Activated T-cell treated with anti-CD3 and anti-CD28 coated beads, Interleukin-2, amount 50 U/mL, for 4 hours (primary cell): ENCODE measurements at regions not wholly inside any gene's neighbourhood (a gene's known extent, or its start where the extent isn't known, plus 50 kb on each side); places are given as distances from the start of the nearest gene placed in this dataset.

Experiments
- ATAC-seq, 2 donors: fragments of 200-7000 bp; cut with Tn5 transposase; one replicate each; pipeline ENCODE4 v1.10.0; 2021
- DNase-seq: peaks from one replicate; pipeline ENCODE4 v3.0.0-alpha.2; 2020
- H3K27me3 Mint-ChIP-seq: one replicate; pipeline ENCODE4 v1.8.0; 2021; ENCODE audit warnings: low read depth, mixed read lengths
- H3K36me3 Mint-ChIP-seq: one replicate; pipeline ENCODE4 v1.8.0; 2022; ENCODE audit warnings: mixed read lengths; ENCODE audit not compliant: insufficient read depth
- H3K4me1 Mint-ChIP-seq: one replicate; pipeline ENCODE4 v1.8.0; 2021; ENCODE audit warnings: low read depth, mixed read lengths
- H3K4me3 Mint-ChIP-seq: one replicate; pipeline ENCODE4 v1.8.0; 2021; ENCODE audit warnings: mild to moderate bottlenecking, moderate library complexity, mixed read lengths
- H3K9me3 Mint-ChIP-seq: one replicate; pipeline ENCODE4 v1.8.0; 2021; ENCODE audit warnings: mixed read lengths

DNA sequence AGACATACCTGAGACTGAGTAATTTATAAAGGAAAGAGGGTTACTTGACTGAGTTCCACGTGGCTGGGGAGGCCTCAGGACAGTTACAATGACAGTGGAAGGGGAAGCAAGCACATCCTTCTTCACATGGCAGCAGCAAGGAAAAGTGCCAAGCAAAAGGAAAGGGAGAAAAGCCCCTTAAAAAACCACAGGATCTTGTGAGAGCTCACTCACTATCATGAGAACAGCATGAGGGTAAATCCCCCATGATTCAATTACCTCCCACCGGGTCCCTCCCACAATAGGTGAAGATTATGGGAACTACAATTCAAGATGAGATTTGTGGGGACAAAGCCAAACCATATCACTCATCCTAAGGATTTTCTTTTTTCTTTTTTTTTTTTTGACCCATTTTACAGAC lies 177.8 kb upstream of the EEA1 start:
- H3K27me3 Mint-ChIP-seq = no peaks in the 10 kb centered on the region
- H3K9me3 Mint-ChIP-seq = no peaks in the 10 kb centered on the region
- DNase-seq (no peak), ATAC-seq (peak; percentile 12 to 27)
- no peaks in the 10 kb centered on the region for H3K36me3 Mint-ChIP-seq
- H3K4me1 Mint-ChIP-seq = peaks cover 4% of the 10 kb centered on the region
- H3K4me3 Mint-ChIP-seq = no peak overlapping the region

DNA sequence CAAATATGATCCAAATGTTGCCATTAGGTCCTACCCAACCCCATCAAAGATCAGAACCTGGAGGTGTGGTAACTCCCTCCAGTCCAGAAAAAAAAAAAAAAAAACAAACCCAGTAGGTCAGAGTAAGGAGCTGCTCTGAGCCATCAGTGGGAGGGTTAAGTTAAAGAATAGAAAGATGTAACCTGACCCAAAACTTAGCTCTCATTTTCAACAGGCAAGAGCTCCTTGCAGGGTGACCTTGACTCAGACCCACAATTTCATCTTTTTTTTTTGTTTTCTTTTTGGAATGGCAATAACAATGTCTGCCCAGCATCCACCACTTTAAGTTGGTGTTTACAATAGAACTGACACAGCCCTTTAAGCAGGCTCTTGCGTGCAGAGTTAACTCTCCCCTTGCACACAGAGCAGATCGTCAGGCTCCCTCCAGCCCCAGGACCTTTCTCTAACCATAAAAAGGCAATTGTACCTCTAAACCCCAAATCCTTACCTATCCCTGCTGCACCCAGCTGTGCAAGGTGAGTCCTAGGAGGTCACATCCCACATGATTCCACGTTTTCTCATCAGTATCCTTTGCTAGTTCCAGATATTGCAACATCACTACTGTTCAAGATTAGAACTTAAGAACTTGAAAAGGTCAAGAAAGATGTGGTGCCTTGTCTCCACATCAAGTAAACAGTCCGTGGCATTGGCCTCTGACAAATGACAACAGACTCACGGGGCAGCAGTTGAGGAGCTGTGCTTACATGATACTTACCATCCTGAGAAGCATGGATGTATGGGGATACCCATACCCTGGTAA lies 178.6 kb upstream of the EEA1 start:
- Mint-ChIP-seq H3K4me1 (peaks cover 4% of the 10 kb centered on the region), H3K9me3 (no peaks in the 10 kb centered on the region), H3K27me3 (no peaks in the 10 kb centered on the region), H3K4me3 (no peak overlapping the region), H3K36me3 (no peaks in the 10 kb centered on the region)
- ATAC-seq = no peak
- no peak for DNase-seq

GRCh38 chr12:93108985-93109384 lies 179.9 kb upstream of the EEA1 start:
- H3K27me3 Mint-ChIP-seq = no peaks in the 10 kb centered on the region
- no peaks in the 10 kb centered on the region for H3K36me3 Mint-ChIP-seq
- no peak for DNase-seq
- no peaks in the 10 kb centered on the region for H3K9me3 Mint-ChIP-seq
- ATAC-seq = no peak
- no peak overlapping the region for H3K4me3 Mint-ChIP-seq
- H3K4me1 Mint-ChIP-seq = peaks cover 4% of the 10 kb centered on the region

GRCh38 chr12:93109551-93110203 lies 180.6 kb upstream of the EEA1 start:
- peaks cover 4% of the 10 kb centered on the region for H3K4me1 Mint-ChIP-seq
- H3K36me3 Mint-ChIP-seq = no peaks in the 10 kb centered on the region
- H3K4me3 Mint-ChIP-seq = no peak overlapping the region
- H3K9me3 Mint-ChIP-seq = no peaks in the 10 kb centered on the region
- ATAC-seq (peak; percentile 89 to 94), DNase-seq (no peak)
- no peaks in the 10 kb centered on the region for H3K27me3 Mint-ChIP-seq

DNA sequence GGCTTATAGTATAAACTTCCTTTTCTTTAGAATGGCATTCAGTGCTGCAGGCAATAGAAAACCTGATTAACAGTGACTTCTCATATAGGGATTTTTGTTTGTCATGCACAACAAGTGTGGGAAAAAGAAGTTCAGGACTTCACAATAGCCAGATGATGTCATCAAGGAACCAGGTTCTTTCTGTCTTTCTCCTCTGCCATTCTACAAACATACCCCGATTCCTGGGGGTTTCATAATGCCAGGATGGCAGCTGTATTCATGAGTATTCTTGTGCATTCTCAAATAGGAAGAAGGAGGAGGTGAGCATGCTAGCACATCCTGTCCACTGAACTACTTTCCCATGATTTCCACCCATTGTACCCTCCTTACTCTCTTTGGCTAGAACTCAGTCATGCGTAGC lies 182.7 kb upstream of the EEA1 start:
- no peak overlapping the region for H3K4me3 Mint-ChIP-seq
- no peaks in the 10 kb centered on the region for H3K27me3 Mint-ChIP-seq
- peaks cover 4% of the 10 kb centered on the region for H3K4me1 Mint-ChIP-seq
- ATAC-seq = no peak
- H3K9me3 Mint-ChIP-seq = no peaks in the 10 kb centered on the region
- no peaks in the 10 kb centered on the region for H3K36me3 Mint-ChIP-seq
- no peak for DNase-seq

- H3K36me3 Mint-ChIP-seq = no peaks in the 10 kb centered on the region
- H3K4me3 Mint-ChIP-seq = no peak overlapping the region
- DNase-seq = no peak
- H3K9me3 Mint-ChIP-seq = no peaks in the 10 kb centered on the region
- no peak for ATAC-seq
- H3K4me1 Mint-ChIP-seq = peaks cover 2% of the 10 kb centered on the region
- no peaks in the 10 kb centered on the region for H3K27me3 Mint-ChIP-seq
These were observed 184.4 kb upstream of the EEA1 start for GRCh38 chr12:93113317-93114006.

DNA sequence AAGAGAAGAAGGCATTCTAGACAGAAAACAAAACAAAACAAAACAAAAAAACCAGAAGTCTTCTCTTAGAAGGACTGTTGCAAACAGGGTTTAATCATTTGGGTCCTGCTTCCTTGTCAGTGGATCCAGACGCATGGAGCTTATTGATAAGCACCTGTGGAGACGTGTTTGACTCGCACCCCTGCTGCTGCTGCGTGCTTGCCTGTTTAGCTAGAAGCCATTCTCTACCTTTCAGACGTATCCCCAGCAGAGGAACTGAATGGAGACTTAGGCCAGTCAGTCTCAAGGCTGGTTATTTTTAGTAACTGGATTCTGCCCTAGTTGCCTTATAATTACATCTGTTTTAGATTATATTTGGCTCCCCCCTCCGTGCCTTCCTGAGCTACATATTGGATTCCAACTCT lies 186.1 kb upstream of the EEA1 start:
- Mint-ChIP-seq H3K4me3 (no peak overlapping the region), H3K4me1 (no peaks in the 10 kb centered on the region), H3K27me3 (peaks cover 8% of the 10 kb centered on the region), H3K9me3 (no peaks in the 10 kb centered on the region), H3K36me3 (no peaks in the 10 kb centered on the region)
- ATAC-seq (no peak), DNase-seq (no peak)

DNA sequence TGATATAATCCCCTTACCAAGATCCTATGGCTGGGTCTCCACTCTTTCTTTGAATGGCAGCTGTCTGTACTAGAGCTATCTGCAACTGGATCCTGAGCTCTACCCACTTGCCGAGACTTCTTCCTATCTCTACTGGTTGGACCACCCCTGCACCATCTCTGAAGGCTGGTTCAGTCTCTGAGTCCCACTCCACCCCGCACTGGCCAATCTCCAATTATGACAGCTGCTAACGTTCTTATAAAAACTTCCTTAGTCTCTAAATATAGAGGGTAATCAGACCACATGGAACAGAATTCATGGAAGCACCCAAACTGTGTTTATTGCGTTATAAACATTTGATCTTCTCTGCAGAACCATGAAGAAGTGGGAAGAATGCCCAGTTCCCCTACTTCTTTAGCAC lies 186.6 kb upstream of the EEA1 start:
- H3K9me3 Mint-ChIP-seq = no peaks in the 10 kb centered on the region
- H3K4me3 Mint-ChIP-seq = no peak overlapping the region
- DNase-seq = no peak
- no peaks in the 10 kb centered on the region for H3K36me3 Mint-ChIP-seq
- no peaks in the 10 kb centered on the region for H3K4me1 Mint-ChIP-seq
- peaks cover 9% of the 10 kb centered on the region for H3K27me3 Mint-ChIP-seq
- ATAC-seq = no peak

- no peak overlapping the region for H3K4me3 Mint-ChIP-seq
- peaks cover 9% of the 10 kb centered on the region for H3K27me3 Mint-ChIP-seq
- DNase-seq (no peak), ATAC-seq (no peak)
- H3K4me1 Mint-ChIP-seq = no peaks in the 10 kb centered on the region
- no peaks in the 10 kb centered on the region for H3K36me3 Mint-ChIP-seq
- H3K9me3 Mint-ChIP-seq = no peaks in the 10 kb centered on the region
These were observed 187.5 kb upstream of the EEA1 start for GRCh38 chr12:93116632-93117031.

DNA sequence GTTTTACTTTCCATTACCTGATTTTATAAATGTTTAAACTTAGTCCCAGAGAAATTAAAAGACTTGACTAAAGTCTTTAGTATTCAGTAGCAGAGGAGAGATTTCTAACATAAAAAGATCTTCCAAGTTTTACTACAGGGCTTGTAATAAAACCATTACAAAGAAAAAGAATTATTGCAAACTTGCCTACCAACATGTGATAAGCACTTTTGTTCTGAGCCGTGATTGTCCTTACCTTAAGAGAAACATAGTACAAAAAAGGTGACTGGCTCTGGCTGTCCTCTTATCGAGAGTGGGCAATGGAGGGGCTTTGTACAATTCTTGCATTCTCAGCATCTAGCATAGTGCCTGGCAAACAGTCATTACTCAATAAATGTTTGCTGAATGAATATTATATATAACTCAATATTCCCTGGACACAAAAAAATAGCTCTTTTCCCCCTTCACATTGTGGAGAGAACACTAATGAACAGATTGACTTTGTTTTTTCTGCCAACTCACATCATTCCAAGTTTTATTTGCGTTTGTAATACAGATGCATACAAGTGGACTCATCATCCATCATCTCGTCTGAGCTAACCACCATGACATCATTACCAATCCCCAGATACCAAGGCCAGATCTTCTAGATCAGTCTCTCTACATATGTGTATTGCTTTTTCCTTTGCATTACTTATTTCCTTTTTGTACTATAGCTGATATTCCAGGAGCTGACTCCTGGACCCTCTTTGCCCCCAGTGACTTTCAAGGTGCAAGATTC lies 192.8 kb upstream of the EEA1 start:
- DNase-seq (no peak), ATAC-seq (no peak)
- Mint-ChIP-seq H3K4me1 (no peaks in the 10 kb centered on the region), H3K36me3 (no peaks in the 10 kb centered on the region), H3K27me3 (peaks cover 9% of the 10 kb centered on the region), H3K9me3 (no peaks in the 10 kb centered on the region), H3K4me3 (no peak overlapping the region)

DNA sequence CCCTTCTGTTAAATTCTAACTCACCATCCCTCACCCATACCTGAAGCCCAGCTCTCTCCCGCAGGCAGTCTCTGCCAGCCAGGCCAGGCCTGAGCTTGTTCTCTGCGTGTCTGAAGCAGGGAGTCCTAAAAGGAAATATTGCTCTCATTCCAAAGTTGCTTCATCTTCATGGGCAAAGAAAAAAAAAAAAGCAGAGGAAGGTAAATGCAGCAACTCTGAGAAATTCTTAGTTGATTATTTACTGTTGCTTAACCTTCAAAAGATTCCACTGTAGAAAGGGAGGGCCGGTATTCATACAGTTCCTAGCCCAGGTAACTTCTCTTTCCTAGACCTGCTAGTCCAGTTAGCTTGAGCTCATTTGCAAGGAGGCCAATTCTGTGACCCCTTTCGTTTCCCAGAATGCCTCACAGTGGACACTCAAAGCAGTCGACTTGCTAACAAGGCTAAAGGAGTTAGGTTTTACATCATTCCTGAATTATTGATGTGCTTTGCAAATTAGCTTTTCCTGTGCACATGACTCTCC lies 193.5 kb upstream of the EEA1 start:
- no peaks in the 10 kb centered on the region for H3K9me3 Mint-ChIP-seq
- H3K27me3 Mint-ChIP-seq = peaks cover 9% of the 10 kb centered on the region
- DNase-seq (no peak), ATAC-seq (no peak)
- H3K4me1 Mint-ChIP-seq = no peaks in the 10 kb centered on the region
- no peaks in the 10 kb centered on the region for H3K36me3 Mint-ChIP-seq
- H3K4me3 Mint-ChIP-seq = no peak overlapping the region

- no peaks in the 10 kb centered on the region for H3K4me1 Mint-ChIP-seq
- DNase-seq = no peak
- peaks cover 2% of the 10 kb centered on the region for H3K27me3 Mint-ChIP-seq
- no peaks in the 10 kb centered on the region for H3K36me3 Mint-ChIP-seq
- H3K9me3 Mint-ChIP-seq = no peaks in the 10 kb centered on the region
- no peak overlapping the region for H3K4me3 Mint-ChIP-seq
- ATAC-seq = no peak
These were observed 196.0 kb upstream of the EEA1 start for GRCh38 chr12:93125126-93125525.

- Mint-ChIP-seq H3K4me3 (no peak overlapping the region), H3K36me3 (no peaks in the 10 kb centered on the region), H3K27me3 (no peaks in the 10 kb centered on the region), H3K4me1 (no peaks in the 10 kb centered on the region), H3K9me3 (no peaks in the 10 kb centered on the region)
- ATAC-seq (no peak), DNase-seq (no peak)
These were observed 197.0 kb upstream of the EEA1 start for GRCh38 chr12:93126069-93126474.

DNA sequence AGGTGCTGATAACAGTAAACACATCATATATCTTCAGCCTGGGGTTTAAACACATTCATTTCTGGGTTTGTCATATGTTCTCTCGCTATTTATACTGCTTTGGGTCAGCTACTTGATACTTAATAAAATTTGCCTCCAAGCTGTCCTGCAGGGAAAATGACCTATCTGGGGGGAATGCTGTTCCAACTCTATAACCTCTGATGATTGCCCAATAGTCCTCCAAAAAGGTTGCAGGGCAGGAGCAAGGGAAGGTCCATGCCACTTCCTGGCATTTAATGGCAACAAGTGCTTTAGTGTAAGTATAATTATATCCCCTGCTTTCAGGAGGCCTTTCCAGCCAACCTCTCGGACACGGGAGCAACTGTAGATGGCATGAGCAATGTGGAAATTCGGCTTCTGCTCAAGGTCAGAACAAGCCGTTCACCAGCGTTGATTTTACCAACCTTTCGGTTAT lies 198.0 kb upstream of the EEA1 start:
- Mint-ChIP-seq H3K4me1 (no peaks in the 10 kb centered on the region), H3K36me3 (no peaks in the 10 kb centered on the region), H3K4me3 (no peak overlapping the region), H3K27me3 (no peaks in the 10 kb centered on the region), H3K9me3 (no peaks in the 10 kb centered on the region)
- no peak for ATAC-seq
- DNase-seq = no peak
